Activated CD8-positive, alpha-beta T cell treated with anti-CD3 and anti-CD28 coated beads for 36 hours (primary cell): ENCODE measurements at regions not wholly inside any gene's neighbourhood (a gene's known extent, or its start where the extent isn't known, plus 50 kb on each side); places are given as distances from the start of the nearest gene placed in this dataset.

Experiments
- ATAC-seq: fragments of 200-7000 bp; cut with Tn5 transposase; one replicate; pipeline ENCODE4 v1.10.0; 2021; ENCODE audit warnings: mild to moderate bottlenecking, moderate library complexity
- CTCF ChIA-PET: fragments of 350-600 bp; sonication (Branson Sonifier 250); formaldehyde crosslinking; loops from one replicate; lab custom pipeline; 2021; ENCODE audit warnings: antibody characterized with exemption; lab: Charles Lee
- POLR2A ChIA-PET: fragments of 350-600 bp; sonication (Branson Sonifier 250); formaldehyde crosslinking; loops from one replicate; lab custom pipeline; 2021; ENCODE audit warnings: antibody characterized with exemption; lab: Charles Lee
- DNase-seq: peaks from one replicate; pipeline ENCODE4 v3.0.0-alpha.2; 2020
- H3K27ac Mint-ChIP-seq: one replicate; pipeline ENCODE4 v1.8.0; 2021; ENCODE audit warnings: mild to moderate bottlenecking, mixed read lengths
- H3K27me3 Mint-ChIP-seq: one replicate; pipeline ENCODE4 v1.8.0; 2021; ENCODE audit warnings: mixed read lengths
- H3K36me3 Mint-ChIP-seq: one replicate; pipeline ENCODE4 v1.8.0; 2021; ENCODE audit warnings: low read depth, mixed read lengths
- H3K4me1 Mint-ChIP-seq: one replicate; pipeline ENCODE4 v1.8.0; 2021; ENCODE audit warnings: low read depth, mixed read lengths
- H3K4me3 Mint-ChIP-seq: one replicate; pipeline ENCODE4 v1.8.0; 2021; ENCODE audit warnings: mild to moderate bottlenecking, moderate library complexity, mixed read lengths
- H3K9me3 Mint-ChIP-seq: one replicate; pipeline ENCODE4 v1.8.0; 2021; ENCODE audit warnings: mixed read lengths
- intact Hi-C: fragments of 100-400 bp; cut with micrococcal nuclease; formaldehyde crosslinking; loops from one replicate; pipeline ENCODE4 v1.10.0; 2022
- TF ChIP-seq, protein P1 (sequence below): fragments of 200-600 bp; IDR thresholded peaks from one replicate; pipeline ENCODE4 v1.8.0; 2022; ENCODE audit warnings: antibody characterized with exemption, mild to moderate bottlenecking

- TF ChIP-seq, protein P1, sequence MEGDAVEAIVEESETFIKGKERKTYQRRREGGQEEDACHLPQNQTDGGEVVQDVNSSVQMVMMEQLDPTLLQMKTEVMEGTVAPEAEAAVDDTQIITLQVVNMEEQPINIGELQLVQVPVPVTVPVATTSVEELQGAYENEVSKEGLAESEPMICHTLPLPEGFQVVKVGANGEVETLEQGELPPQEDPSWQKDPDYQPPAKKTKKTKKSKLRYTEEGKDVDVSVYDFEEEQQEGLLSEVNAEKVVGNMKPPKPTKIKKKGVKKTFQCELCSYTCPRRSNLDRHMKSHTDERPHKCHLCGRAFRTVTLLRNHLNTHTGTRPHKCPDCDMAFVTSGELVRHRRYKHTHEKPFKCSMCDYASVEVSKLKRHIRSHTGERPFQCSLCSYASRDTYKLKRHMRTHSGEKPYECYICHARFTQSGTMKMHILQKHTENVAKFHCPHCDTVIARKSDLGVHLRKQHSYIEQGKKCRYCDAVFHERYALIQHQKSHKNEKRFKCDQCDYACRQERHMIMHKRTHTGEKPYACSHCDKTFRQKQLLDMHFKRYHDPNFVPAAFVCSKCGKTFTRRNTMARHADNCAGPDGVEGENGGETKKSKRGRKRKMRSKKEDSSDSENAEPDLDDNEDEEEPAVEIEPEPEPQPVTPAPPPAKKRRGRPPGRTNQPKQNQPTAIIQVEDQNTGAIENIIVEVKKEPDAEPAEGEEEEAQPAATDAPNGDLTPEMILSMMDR = no peak
- Mint-ChIP-seq H3K27ac (no peak overlapping the region), H3K27me3 (no peaks in the 10 kb centered on the region), H3K36me3 (no peaks in the 10 kb centered on the region), H3K4me3 (no peak overlapping the region), H3K4me1 (no peaks in the 10 kb centered on the region), H3K9me3 (peaks cover 10% of the 10 kb centered on the region)
- POLR2A ChIA-PET = no interaction called here
- intact Hi-C loops = no loop called here
- CTCF ChIA-PET = no interaction called here
- no peak for ATAC-seq
- no peak for DNase-seq
These were observed 513.5 kb downstream of the CCER1 start for GRCh38 chr12:90441431-90441830.

DNA sequence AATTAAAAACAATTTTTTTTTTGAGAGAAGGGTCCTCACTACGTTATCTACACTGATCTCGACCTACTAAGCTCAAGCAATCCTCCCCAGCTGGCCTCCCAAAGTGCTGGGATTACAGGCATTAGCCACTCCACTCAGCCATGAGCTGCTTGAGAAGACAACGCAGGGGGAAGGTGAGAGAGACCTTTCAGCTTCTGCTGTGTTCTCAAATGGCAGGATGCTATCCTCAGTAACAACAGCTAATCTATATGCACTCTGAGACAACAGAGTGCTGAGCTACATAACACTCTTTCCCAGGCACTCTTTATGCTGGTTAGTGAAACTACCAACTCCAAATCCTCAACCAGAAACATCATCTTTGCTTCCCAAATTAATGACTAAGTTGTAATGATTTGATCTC lies 526.1 kb downstream of the CCER1 start:
- no peak overlapping the region for H3K27ac Mint-ChIP-seq
- intact Hi-C loops = no loop called here

GRCh38 chr12:90428465-90428864 lies 526.5 kb downstream of the CCER1 start:
- intact Hi-C loops = no loop called here
- Mint-ChIP-seq H3K36me3 (no peaks in the 10 kb centered on the region), H3K27ac (no peak overlapping the region), H3K9me3 (no peaks in the 10 kb centered on the region), H3K4me3 (no peak overlapping the region), H3K27me3 (no peaks in the 10 kb centered on the region), H3K4me1 (no peaks in the 10 kb centered on the region)
- CTCF ChIA-PET = no interaction called here
- no peak for DNase-seq
- POLR2A ChIA-PET = no interaction called here
- TF ChIP-seq, protein P1 = no peak
- no peak for ATAC-seq

More for the DNA sequence above, 526.1 kb downstream of the CCER1 start:
- Mint-ChIP-seq H3K36me3 (no peaks in the 10 kb centered on the region), H3K27me3 (no peaks in the 10 kb centered on the region), H3K4me3 (no peak overlapping the region), H3K4me1 (no peaks in the 10 kb centered on the region), H3K9me3 (peaks cover under 1% of the 10 kb centered on the region)
- DNase-seq = no peak
- CTCF ChIA-PET = no interaction called here
- TF ChIP-seq, protein P1 = no peak
- ATAC-seq = no peak
- POLR2A ChIA-PET = no interaction called here

GRCh38 chr12:90423965-90424364 lies 531.0 kb downstream of the CCER1 start:
- TF ChIP-seq, protein P1 = no peak
- no peak overlapping the region for H3K27ac Mint-ChIP-seq
- H3K27me3 Mint-ChIP-seq = no peaks in the 10 kb centered on the region
- intact Hi-C loops = no loop called here
- ATAC-seq (no peak), DNase-seq (no peak)
- ChIA-PET CTCF (no interaction called here), POLR2A (no interaction called here)
- H3K4me1 Mint-ChIP-seq = no peaks in the 10 kb centered on the region
- no peaks in the 10 kb centered on the region for H3K36me3 Mint-ChIP-seq
- H3K9me3 Mint-ChIP-seq = no peaks in the 10 kb centered on the region
- H3K4me3 Mint-ChIP-seq = no peak overlapping the region

- ATAC-seq = no peak
- ChIA-PET POLR2A (no interaction called here), CTCF (no interaction called here)
- Mint-ChIP-seq H3K9me3 (no peaks in the 10 kb centered on the region), H3K27me3 (no peaks in the 10 kb centered on the region), H3K36me3 (no peaks in the 10 kb centered on the region), H3K27ac (no peak overlapping the region), H3K4me1 (no peaks in the 10 kb centered on the region), H3K4me3 (no peak overlapping the region)
- TF ChIP-seq, protein P1 = no peak
- intact Hi-C loops = no loop called here
- DNase-seq = no peak
These were observed 544.0 kb downstream of the CCER1 start for GRCh38 chr12:90410962-90411361.
